CD4-positive, alpha-beta T cell (primary cell): ENCODE measurements at regions not wholly inside any gene's neighbourhood (a gene's known extent, or its start where the extent isn't known, plus 50 kb on each side); places are given as distances from the start of the nearest gene placed in this dataset.

Experiments used
- ATAC-seq: fragments of 200-7000 bp; cut with Tn5 transposase; one replicate; pipeline ENCODE4 v1.10.0; 2022; ENCODE audit warnings: mild to moderate bottlenecking; ENCODE audit not compliant: poor library complexity
- CTCF ChIA-PET: fragments of 350-600 bp; sonication (Branson Sonifier 250); formaldehyde crosslinking; loops from one replicate; lab custom pipeline; 2021; ENCODE audit warnings: antibody characterized with exemption, inconsistent platforms; lab: Charles Lee
- POLR2A ChIA-PET: fragments of 350-600 bp; sonication (Branson Sonifier 250); formaldehyde crosslinking; loops from one replicate; lab custom pipeline; 2021; ENCODE audit warnings: antibody characterized with exemption, inconsistent platforms; lab: Charles Lee
- DNase-seq, 14 experiments: peaks; one replicate each; pipeline ENCODE4 v3.0.0-alpha.2; 2013 to 2020; ENCODE audit warnings: mixed read lengths in 2 of 14
- H3K27ac ChIP-seq, 2 donors: one replicate each; pipeline versions ENCODE4 v1.5.1 to v1.7.0; 2013; ENCODE audit warnings: low read length in 2 of 2, low read depth in 1 of 2, mild to moderate bottlenecking in 1 of 2
- H3K27me3 ChIP-seq, 2 experiments: 1 replicate in 1 of 2; 2 replicates in 1 of 2; pipeline versions ENCODE4 v1.6.1 to v1.7.0; 2013; ENCODE audit warnings: low read length in 2 of 2, control low read depth in 1 of 2, mild to moderate bottlenecking in 1 of 2, moderate library complexity in 1 of 2; ENCODE audit not compliant: insufficient read depth in 2 of 2, control insufficient read depth in 1 of 2
- H3K36me3 ChIP-seq: one replicate; pipeline ENCODE4 v1.6.1; 2013; ENCODE audit warnings: low read length, control low read depth; ENCODE audit not compliant: insufficient read depth
- H3K4me1 ChIP-seq: one replicate; pipeline ENCODE4 v1.6.1; 2013; ENCODE audit warnings: low read length, control low read depth; ENCODE audit not compliant: insufficient read depth
- H3K4me3 ChIP-seq: one replicate; pipeline ENCODE4 v1.5.1; 2013; ENCODE audit warnings: mild to moderate bottlenecking, low read length, moderate library complexity
- H3K9me3 ChIP-seq, 2 experiments: 1 replicate in 1 of 2; 2 replicates in 1 of 2; pipeline versions ENCODE4 v1.6.1 to v1.7.0; 2013; ENCODE audit warnings: low read length in 2 of 2, mild to moderate bottlenecking in 2 of 2, control low read depth in 1 of 2, moderate library complexity in 1 of 2; ENCODE audit not compliant: control insufficient read depth in 1 of 2, insufficient read depth in 1 of 2
- H3K27ac Mint-ChIP-seq: one replicate; pipeline ENCODE4 v1.8.0; 2020; ENCODE audit warnings: mixed read lengths
- H3K27me3 Mint-ChIP-seq: one replicate; pipeline ENCODE4 v1.8.0; 2021; ENCODE audit warnings: mixed read lengths
- H3K36me3 Mint-ChIP-seq: one replicate; pipeline ENCODE4 v1.8.0; 2021; ENCODE audit warnings: low read depth, mixed read lengths
- H3K4me1 Mint-ChIP-seq: one replicate; pipeline ENCODE4 v1.8.0; 2021; ENCODE audit warnings: low read depth, mixed read lengths
- H3K4me3 Mint-ChIP-seq: one replicate; pipeline ENCODE4 v1.8.0; 2020; ENCODE audit warnings: mild to moderate bottlenecking, mixed read lengths
- H3K9me3 Mint-ChIP-seq: one replicate; pipeline ENCODE4 v1.8.0; 2020; ENCODE audit warnings: mixed read lengths
- intact Hi-C, 2 experiments: fragments of 100-400 bp; cut with DNase I in 1 of 2; cut with micrococcal nuclease in 1 of 2; formaldehyde crosslinking; loops; one replicate each; pipeline versions ENCODE4 v1.15.1 to v1.9.0; 2023 to 2025; cut with DNase I, micrococcal nuclease
- TF ChIP-seq, protein P1 (sequence below): fragments of 200-600 bp; IDR thresholded peaks from one replicate; pipeline ENCODE4 v1.8.0; 2022; ENCODE audit warnings: antibody characterized with exemption, mild to moderate bottlenecking

GRCh38 chr13:85411591-85411990 is 387.6 kb downstream of the SLITRK6 start:
- Histone ChIP-seq H3K9me3 (no peaks in the 10 kb centered on the region), H3K36me3 (no peaks in the 10 kb centered on the region), H3K4me1 (no peaks in the 10 kb centered on the region), H3K27me3 (no peaks in the 10 kb centered on the region), H3K27ac (no peak overlapping the region), H3K4me3 (no peak overlapping the region)
- Mint-ChIP-seq H3K36me3 (no peaks in the 10 kb centered on the region), H3K4me1 (no peaks in the 10 kb centered on the region), H3K27me3 (no peaks in the 10 kb centered on the region), H3K4me3 (no peak overlapping the region), H3K9me3 (no peaks in the 10 kb centered on the region), H3K27ac (no peak overlapping the region)
- DNase-seq (no peak), ATAC-seq (no peak)
- TF ChIP-seq, protein P1, sequence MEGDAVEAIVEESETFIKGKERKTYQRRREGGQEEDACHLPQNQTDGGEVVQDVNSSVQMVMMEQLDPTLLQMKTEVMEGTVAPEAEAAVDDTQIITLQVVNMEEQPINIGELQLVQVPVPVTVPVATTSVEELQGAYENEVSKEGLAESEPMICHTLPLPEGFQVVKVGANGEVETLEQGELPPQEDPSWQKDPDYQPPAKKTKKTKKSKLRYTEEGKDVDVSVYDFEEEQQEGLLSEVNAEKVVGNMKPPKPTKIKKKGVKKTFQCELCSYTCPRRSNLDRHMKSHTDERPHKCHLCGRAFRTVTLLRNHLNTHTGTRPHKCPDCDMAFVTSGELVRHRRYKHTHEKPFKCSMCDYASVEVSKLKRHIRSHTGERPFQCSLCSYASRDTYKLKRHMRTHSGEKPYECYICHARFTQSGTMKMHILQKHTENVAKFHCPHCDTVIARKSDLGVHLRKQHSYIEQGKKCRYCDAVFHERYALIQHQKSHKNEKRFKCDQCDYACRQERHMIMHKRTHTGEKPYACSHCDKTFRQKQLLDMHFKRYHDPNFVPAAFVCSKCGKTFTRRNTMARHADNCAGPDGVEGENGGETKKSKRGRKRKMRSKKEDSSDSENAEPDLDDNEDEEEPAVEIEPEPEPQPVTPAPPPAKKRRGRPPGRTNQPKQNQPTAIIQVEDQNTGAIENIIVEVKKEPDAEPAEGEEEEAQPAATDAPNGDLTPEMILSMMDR, result no peak
- intact Hi-C loops, result no loop called here
- CTCF ChIA-PET, result no interaction called here
- POLR2A ChIA-PET, result no interaction called here

- TF ChIP-seq, protein P1, result no peak
- no peak overlapping the region for H3K27ac Mint-ChIP-seq
- no peak overlapping the region for H3K4me3 Mint-ChIP-seq
- DNase-seq, result no peak
- Histone ChIP-seq H3K27me3 (no peaks in the 10 kb centered on the region), H3K9me3 (peaks cover 0 to 7% of the 10 kb centered on the region in 2 experiments), H3K36me3 (no peaks in the 10 kb centered on the region), H3K27ac (no peak overlapping the region), H3K4me3 (no peak overlapping the region), H3K4me1 (no peaks in the 10 kb centered on the region)
- intact Hi-C loops, result no loop called here
- no peaks in the 10 kb centered on the region for H3K4me1 Mint-ChIP-seq
- H3K27me3 Mint-ChIP-seq, result no peaks in the 10 kb centered on the region
- no peak for ATAC-seq
- no peaks in the 10 kb centered on the region for H3K9me3 Mint-ChIP-seq
- ChIA-PET CTCF (no interaction called here), POLR2A (no interaction called here)
- H3K36me3 Mint-ChIP-seq, result no peaks in the 10 kb centered on the region
Observed at GRCh38 chr13:85408415-85408814, 390.8 kb downstream of the SLITRK6 start.

GRCh38 chr13:85406269-85406975 is 392.8 kb downstream of the SLITRK6 start:
- intact Hi-C loops, result no loop called here
- Histone ChIP-seq H3K4me3 (no peak overlapping the region), H3K36me3 (no peaks in the 10 kb centered on the region), H3K4me1 (no peaks in the 10 kb centered on the region), H3K9me3 (peaks cover 0 to 11% of the 10 kb centered on the region in 2 experiments), H3K27me3 (no peaks in the 10 kb centered on the region), H3K27ac (no peak overlapping the region)
- no peak for ATAC-seq
- TF ChIP-seq, protein P1, result no peak
- Mint-ChIP-seq H3K27ac (no peak overlapping the region), H3K36me3 (no peaks in the 10 kb centered on the region), H3K4me1 (no peaks in the 10 kb centered on the region), H3K9me3 (no peaks in the 10 kb centered on the region), H3K27me3 (no peaks in the 10 kb centered on the region), H3K4me3 (no peak overlapping the region)
- DNase-seq, result no peak
- POLR2A ChIA-PET, result no interaction called here
- CTCF ChIA-PET, result no interaction called here
